CD4-positive, CD25-positive, alpha-beta regulatory T cell (primary cell): ENCODE measurements at regions not wholly inside any gene's neighbourhood (a gene's known extent, or its start where the extent isn't known, plus 50 kb on each side); places are given as distances from the start of the nearest gene placed in this dataset.

ENCODE experiments used
- ATAC-seq, 2 donors: fragments of 150-1000 bp; cut with Tn5 transposase; one replicate each; pipeline ENCODE4 v1.10.0; 2021; ENCODE audit warnings: low read depth in 2 of 2, moderate number of reproducible peaks in 2 of 2, moderate library complexity in 1 of 2
- DNase-seq, 3 donors: peaks; one replicate each; pipeline versions ENCODE4 v3.0.0 to v3.0.0-alpha.2; 2012 to 2022; ENCODE audit warnings: mixed read lengths in 1 of 3
- H3K27ac ChIP-seq: one replicate; pipeline ENCODE4 v1.7.0; 2013; ENCODE audit warnings: mild to moderate bottlenecking, low read length; ENCODE audit not compliant: insufficient read depth, poor library complexity, severe bottlenecking
- H3K27me3 ChIP-seq: one replicate; pipeline ENCODE4 v1.7.0; 2013; ENCODE audit warnings: low read length; ENCODE audit not compliant: control insufficient read depth, insufficient read depth
- H3K36me3 ChIP-seq: one replicate; pipeline ENCODE4 v1.7.0; 2013; ENCODE audit warnings: mild to moderate bottlenecking, low read length, moderate library complexity; ENCODE audit not compliant: control insufficient read depth, insufficient read depth
- H3K4me1 ChIP-seq: 2 replicates; pipeline ENCODE4 v1.7.0; 2013; ENCODE audit warnings: mild to moderate bottlenecking, low read length; ENCODE audit not compliant: insufficient read depth, control insufficient read depth, poor library complexity, severe bottlenecking
- H3K4me3 ChIP-seq: one replicate; pipeline ENCODE4 v1.7.0; 2013; ENCODE audit warnings: low read depth, mild to moderate bottlenecking, low read length, moderate library complexity
- H3K9me3 ChIP-seq, 2 experiments: 1 replicate in 1 of 2; 2 replicates in 1 of 2; pipeline ENCODE4 v1.7.0; 2013; ENCODE audit warnings: low read length in 2 of 2, mild to moderate bottlenecking in 1 of 2, moderate library complexity in 1 of 2; ENCODE audit not compliant: control insufficient read depth in 2 of 2
- H3K27ac Mint-ChIP-seq, 3 donors: one replicate each; pipeline ENCODE4 v1.8.0; 2020 to 2022; ENCODE audit warnings: mild to moderate bottlenecking in 3 of 3, mixed read lengths in 3 of 3, moderate library complexity in 2 of 3
- H3K27me3 Mint-ChIP-seq: one replicate; pipeline ENCODE4 v1.8.0; 2022; ENCODE audit warnings: mild to moderate bottlenecking, mixed read lengths
- H3K36me3 Mint-ChIP-seq: one replicate; pipeline ENCODE4 v1.8.0; 2020; ENCODE audit warnings: mixed read lengths
- H3K4me1 Mint-ChIP-seq, 4 donors: one replicate each; pipeline ENCODE4 v1.8.0; 2020 to 2022; ENCODE audit warnings: mixed read lengths in 4 of 4, mild to moderate bottlenecking in 1 of 4
- H3K4me3 Mint-ChIP-seq, 4 donors: one replicate each; pipeline ENCODE4 v1.8.0; 2020 to 2022; ENCODE audit warnings: mild to moderate bottlenecking in 4 of 4, mixed read lengths in 4 of 4, moderate library complexity in 3 of 4
- H3K9me3 Mint-ChIP-seq, 7 donors: one replicate each; pipeline ENCODE4 v1.8.0; 2020 to 2022; ENCODE audit warnings: mixed read lengths in 7 of 7, mild to moderate bottlenecking in 3 of 7, moderate library complexity in 2 of 7

DNA sequence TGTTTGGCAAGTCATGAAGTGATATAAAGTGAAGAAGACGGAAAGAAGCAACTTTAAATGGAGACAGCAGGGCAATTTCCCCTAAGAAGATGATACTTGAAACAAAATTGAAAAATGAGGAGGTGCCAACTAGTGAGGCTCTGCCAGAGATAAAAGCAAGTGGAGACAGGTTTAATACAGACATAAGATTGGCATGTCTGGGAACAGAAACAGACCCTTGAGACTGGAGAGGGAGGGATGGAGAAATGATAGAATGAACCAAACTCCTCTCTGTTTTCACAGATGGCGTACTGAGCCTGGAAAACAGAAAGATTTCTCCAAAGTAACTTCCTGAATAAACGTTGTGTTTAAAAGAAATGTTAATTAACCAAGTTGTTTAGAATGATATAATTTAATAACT lies 354.5 kb upstream of the ANO5 start:
- ATAC-seq (no peak), DNase-seq (no peak)
- Histone ChIP-seq H3K27ac (no peak overlapping the region), H3K27me3 (no peaks in the 10 kb centered on the region), H3K9me3 (no peaks in the 10 kb centered on the region), H3K4me1 (no peaks in the 10 kb centered on the region), H3K36me3 (no peaks in the 10 kb centered on the region), H3K4me3 (no peak overlapping the region)
- no peaks in the 10 kb centered on the region for H3K36me3 Mint-ChIP-seq
- H3K27ac Mint-ChIP-seq: no peak overlapping the region
- H3K9me3 Mint-ChIP-seq: peaks cover 0 to 14% (median 2%) of the 10 kb centered on the region in 7 donors
- H3K4me1 Mint-ChIP-seq: no peaks in the 10 kb centered on the region
- no peak overlapping the region for H3K4me3 Mint-ChIP-seq
- H3K27me3 Mint-ChIP-seq: no peaks in the 10 kb centered on the region

DNA sequence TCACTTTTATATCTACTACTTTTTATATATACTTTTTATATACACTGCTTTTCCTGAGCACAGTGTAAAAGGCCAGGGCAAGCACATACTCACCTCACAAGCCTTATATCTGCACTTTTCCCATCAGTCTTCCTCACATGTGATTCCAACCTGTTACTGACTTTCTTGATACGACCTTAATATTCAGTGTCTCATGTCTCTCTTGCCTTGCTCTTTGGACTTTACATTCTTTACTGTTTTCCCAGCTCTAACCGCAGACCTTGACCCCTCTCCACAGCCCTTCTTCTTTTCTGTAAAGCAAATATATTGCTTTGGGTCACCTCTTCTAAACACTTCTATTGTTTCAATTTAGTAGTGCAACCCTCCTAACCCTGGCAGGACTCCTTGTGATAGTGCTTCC lies 353.1 kb upstream of the ANO5 start:
- ATAC-seq: no peak
- Histone ChIP-seq H3K4me3 (no peak overlapping the region), H3K27me3 (no peaks in the 10 kb centered on the region), H3K27ac (no peak overlapping the region), H3K4me1 (no peaks in the 10 kb centered on the region), H3K9me3 (no peaks in the 10 kb centered on the region), H3K36me3 (no peaks in the 10 kb centered on the region)
- H3K27ac Mint-ChIP-seq: no peak overlapping the region
- no peak for DNase-seq
- H3K9me3 Mint-ChIP-seq: peaks cover 0 to 16% (median 3%) of the 10 kb centered on the region in 7 donors
- no peaks in the 10 kb centered on the region for H3K36me3 Mint-ChIP-seq
- no peak overlapping the region for H3K4me3 Mint-ChIP-seq
- H3K27me3 Mint-ChIP-seq: no peaks in the 10 kb centered on the region
- no peaks in the 10 kb centered on the region for H3K4me1 Mint-ChIP-seq

DNA sequence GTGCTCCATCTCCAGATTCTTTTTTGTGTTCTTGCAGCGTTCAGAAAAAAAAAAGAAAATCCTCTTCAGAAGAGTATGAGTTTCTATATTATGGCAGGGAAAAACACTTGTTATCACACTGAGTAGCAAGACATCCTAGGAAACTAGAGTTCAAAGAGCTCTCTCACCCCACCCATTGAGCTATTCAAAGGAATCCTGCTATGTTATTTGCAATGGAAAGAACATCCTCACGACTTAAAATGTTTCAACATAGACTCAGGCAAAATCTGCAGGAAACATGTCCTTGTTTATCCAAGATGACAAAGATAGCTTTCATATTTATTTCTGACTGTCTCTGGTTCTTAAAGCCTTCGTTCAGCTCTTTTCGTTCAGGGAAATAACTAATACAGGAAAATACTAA lies 331.6 kb upstream of the ANO5 start:
- H3K27ac ChIP-seq: no peak overlapping the region
- peaks cover 0 to 17% (median 8%) of the 10 kb centered on the region in 7 donors for H3K9me3 Mint-ChIP-seq
- H3K27ac Mint-ChIP-seq: no peak overlapping the region
- no peaks in the 10 kb centered on the region for H3K36me3 ChIP-seq
- no peaks in the 10 kb centered on the region for H3K27me3 ChIP-seq
- H3K4me3 ChIP-seq: no peak overlapping the region
- H3K9me3 ChIP-seq: no peaks in the 10 kb centered on the region
- H3K27me3 Mint-ChIP-seq: no peaks in the 10 kb centered on the region
- no peak for DNase-seq
- no peak for ATAC-seq
- H3K36me3 Mint-ChIP-seq: no peaks in the 10 kb centered on the region
- no peak overlapping the region for H3K4me3 Mint-ChIP-seq
- no peaks in the 10 kb centered on the region for H3K4me1 ChIP-seq
- no peaks in the 10 kb centered on the region for H3K4me1 Mint-ChIP-seq

DNA sequence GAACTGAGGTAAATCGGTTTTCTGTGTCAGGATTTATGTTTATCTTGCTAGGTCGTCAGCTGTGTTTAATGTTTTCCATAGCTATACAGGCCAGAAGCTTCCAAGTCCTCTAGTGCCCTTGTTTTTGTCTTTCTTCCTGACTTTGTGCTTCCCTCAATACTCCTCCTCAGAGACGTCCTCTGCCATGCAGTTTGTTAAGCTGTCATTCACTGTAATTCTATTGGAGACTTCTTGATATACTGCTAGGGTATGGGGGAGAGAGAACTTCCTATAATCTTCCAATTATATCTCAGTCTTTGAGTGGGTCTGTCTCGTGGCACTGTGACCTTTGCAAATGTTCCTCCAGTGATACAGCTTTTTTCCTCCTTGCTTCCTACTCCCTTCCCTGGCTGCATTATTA lies 327.3 kb upstream of the ANO5 start:
- no peak overlapping the region for H3K27ac ChIP-seq
- H3K27ac Mint-ChIP-seq: no peak overlapping the region
- no peaks in the 10 kb centered on the region for H3K4me1 Mint-ChIP-seq
- DNase-seq (no peak), ATAC-seq (no peak)
- no peak overlapping the region for H3K4me3 ChIP-seq
- no peaks in the 10 kb centered on the region for H3K36me3 ChIP-seq
- no peaks in the 10 kb centered on the region for H3K27me3 ChIP-seq
- no peak overlapping the region for H3K4me3 Mint-ChIP-seq
- H3K4me1 ChIP-seq: no peaks in the 10 kb centered on the region
- no peaks in the 10 kb centered on the region for H3K27me3 Mint-ChIP-seq
- H3K36me3 Mint-ChIP-seq: no peaks in the 10 kb centered on the region
- no peaks in the 10 kb centered on the region for H3K9me3 ChIP-seq
- H3K9me3 Mint-ChIP-seq: peaks cover 0 to 11% (median 3%) of the 10 kb centered on the region in 7 donors

DNA sequence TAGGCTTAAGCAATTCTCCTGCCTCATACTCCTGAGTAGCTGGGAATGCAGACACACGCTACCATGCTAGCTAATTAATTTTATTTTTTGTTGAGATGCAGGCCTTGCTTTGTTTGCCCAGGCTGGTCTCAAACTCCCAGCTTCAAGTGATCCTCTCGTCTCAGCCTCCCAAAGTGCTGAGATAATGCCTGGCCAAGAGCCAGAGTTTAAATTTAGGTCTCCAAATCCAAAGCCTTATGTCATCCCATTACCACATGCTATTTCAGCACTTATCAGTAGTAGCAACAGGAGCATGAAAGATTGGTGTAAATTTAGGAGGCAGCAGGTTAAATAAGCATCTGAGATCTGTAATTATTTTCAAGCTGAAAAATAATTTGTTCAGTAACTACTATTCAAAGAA lies 326.1 kb upstream of the ANO5 start:
- Mint-ChIP-seq H3K4me3 (no peak overlapping the region), H3K9me3 (peaks cover 0 to 15% (median 4%) of the 10 kb centered on the region in 7 donors), H3K4me1 (no peaks in the 10 kb centered on the region), H3K27me3 (no peaks in the 10 kb centered on the region), H3K36me3 (no peaks in the 10 kb centered on the region), H3K27ac (no peak overlapping the region)
- no peak overlapping the region for H3K27ac ChIP-seq
- H3K9me3 ChIP-seq: no peaks in the 10 kb centered on the region
- no peaks in the 10 kb centered on the region for H3K27me3 ChIP-seq
- H3K36me3 ChIP-seq: no peaks in the 10 kb centered on the region
- H3K4me1 ChIP-seq: no peaks in the 10 kb centered on the region
- ATAC-seq (no peak), DNase-seq (no peak)
- no peak overlapping the region for H3K4me3 ChIP-seq

DNA sequence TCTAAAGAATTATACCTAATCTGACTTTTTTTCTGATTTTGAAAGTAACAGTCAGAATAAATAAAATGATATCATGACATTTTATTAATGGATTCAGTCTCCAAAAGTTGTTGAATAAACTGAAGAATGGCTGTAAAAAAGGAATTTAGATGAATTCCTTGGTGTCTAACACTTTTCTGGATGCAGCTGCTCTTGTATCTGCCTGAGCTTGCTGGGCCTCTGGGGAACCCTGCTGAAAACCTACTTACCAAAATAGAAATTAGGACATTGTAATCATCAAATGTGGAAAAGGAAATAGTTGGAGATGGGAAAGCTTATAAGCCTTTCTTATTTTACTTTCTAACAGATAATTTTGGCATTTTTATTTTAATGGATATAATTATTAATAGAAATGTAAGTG lies 315.7 kb upstream of the ANO5 start:
- Mint-ChIP-seq H3K9me3 (peaks cover 0 to 18% (median 4%) of the 10 kb centered on the region in 7 donors), H3K4me3 (no peak overlapping the region), H3K36me3 (no peaks in the 10 kb centered on the region), H3K27me3 (no peaks in the 10 kb centered on the region), H3K4me1 (no peaks in the 10 kb centered on the region), H3K27ac (no peak overlapping the region)
- Histone ChIP-seq H3K36me3 (no peaks in the 10 kb centered on the region), H3K27ac (no peak overlapping the region), H3K4me3 (no peak overlapping the region), H3K27me3 (no peaks in the 10 kb centered on the region), H3K4me1 (no peaks in the 10 kb centered on the region), H3K9me3 (peaks cover 2 to 5% of the 10 kb centered on the region in 2 experiments)
- DNase-seq: no peak
- ATAC-seq: no peak

DNA sequence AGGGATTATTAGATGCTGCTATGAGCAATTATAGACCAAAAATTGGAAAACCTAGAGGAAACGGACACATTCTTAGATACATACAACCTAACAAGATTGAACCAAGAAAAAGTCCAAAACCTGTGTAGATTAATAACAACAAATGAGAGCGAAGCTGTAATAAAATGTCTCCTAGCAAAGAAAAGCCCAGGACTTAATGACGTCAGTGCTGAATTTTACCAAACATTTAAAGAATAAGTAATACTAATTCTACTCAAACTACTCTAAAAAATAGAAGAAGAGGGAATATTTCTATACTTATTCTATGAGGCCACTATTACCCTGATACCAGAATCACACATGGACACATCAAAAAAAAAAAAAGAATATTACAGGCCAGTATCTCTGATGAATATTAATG lies 309.5 kb upstream of the ANO5 start:
- no peaks in the 10 kb centered on the region for H3K9me3 ChIP-seq
- H3K36me3 ChIP-seq: no peaks in the 10 kb centered on the region
- ATAC-seq (no peak), DNase-seq (no peak)
- Mint-ChIP-seq H3K4me1 (no peaks in the 10 kb centered on the region), H3K36me3 (no peaks in the 10 kb centered on the region), H3K9me3 (peaks cover 2 to 24% (median 4%) of the 10 kb centered on the region in 7 donors), H3K27me3 (no peaks in the 10 kb centered on the region), H3K4me3 (no peak overlapping the region), H3K27ac (no peak overlapping the region)
- no peak overlapping the region for H3K4me3 ChIP-seq
- no peaks in the 10 kb centered on the region for H3K4me1 ChIP-seq
- H3K27me3 ChIP-seq: no peaks in the 10 kb centered on the region
- no peak overlapping the region for H3K27ac ChIP-seq

DNA sequence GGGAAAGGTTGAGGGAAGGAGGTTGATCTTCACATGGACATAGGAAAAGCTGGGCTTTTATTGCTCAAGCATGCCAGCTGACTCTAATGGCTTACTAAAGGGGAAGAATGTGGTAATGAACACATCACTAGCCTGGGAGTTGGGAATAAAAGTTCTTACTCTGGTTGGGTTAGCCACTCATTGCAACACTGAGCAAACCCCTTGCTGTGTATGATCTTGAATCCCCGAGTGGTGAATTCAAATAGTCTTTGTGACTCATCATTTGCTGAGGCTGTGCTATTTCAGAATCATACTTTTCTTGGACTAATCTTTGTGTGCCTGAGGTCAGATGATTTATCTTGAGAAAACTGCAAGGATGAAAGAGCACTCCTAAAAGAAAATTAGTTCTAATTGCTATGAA lies 304.1 kb upstream of the ANO5 start:
- ATAC-seq (no peak), DNase-seq (no peak)
- no peak overlapping the region for H3K27ac Mint-ChIP-seq
- no peaks in the 10 kb centered on the region for H3K9me3 ChIP-seq
- H3K4me1 Mint-ChIP-seq: no peaks in the 10 kb centered on the region
- peaks cover 3 to 23% (median 6%) of the 10 kb centered on the region in 7 donors for H3K9me3 Mint-ChIP-seq
- no peak overlapping the region for H3K4me3 ChIP-seq
- H3K27me3 ChIP-seq: no peaks in the 10 kb centered on the region
- no peak overlapping the region for H3K4me3 Mint-ChIP-seq
- no peak overlapping the region for H3K27ac ChIP-seq
- H3K4me1 ChIP-seq: no peaks in the 10 kb centered on the region
- no peaks in the 10 kb centered on the region for H3K36me3 ChIP-seq
- H3K27me3 Mint-ChIP-seq: no peaks in the 10 kb centered on the region
- H3K36me3 Mint-ChIP-seq: no peaks in the 10 kb centered on the region
